ENCODE measurements at regions not wholly inside any gene's neighbourhood (a gene's known extent, or its start where the extent isn't known, plus 50 kb on each side); places are given as distances from the start of the nearest gene placed in this dataset.

DNA sequence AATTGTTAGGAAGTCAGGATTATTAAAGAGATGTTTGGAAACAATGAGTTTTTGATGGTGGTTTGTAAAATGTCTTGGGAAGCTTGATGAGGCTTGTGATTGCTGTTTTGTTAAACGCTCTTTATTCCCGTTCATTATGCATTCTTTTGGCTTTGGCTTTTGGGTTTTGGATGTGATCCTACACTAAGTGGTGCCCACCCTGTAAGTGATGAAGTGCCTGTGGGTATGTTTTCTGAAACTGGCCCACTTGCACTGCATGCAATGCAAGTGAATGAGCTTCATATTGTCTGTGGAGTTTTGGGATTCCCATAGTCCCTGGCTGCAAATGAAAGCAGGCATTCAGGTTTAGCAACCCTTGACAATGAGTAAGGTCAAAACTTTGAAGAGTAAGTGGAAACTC, 1035.5 kb upstream of the WWC1 start:
- H3K4me3 ChIP-seq (ENCODE audit: low read length), result no peak overlapping the region
- TF ChIP-seq ZNF274 (IDR thresholded peaks at IDR 0.05; ENCODE audit: low read depth, low read length), result no peak

DNA sequence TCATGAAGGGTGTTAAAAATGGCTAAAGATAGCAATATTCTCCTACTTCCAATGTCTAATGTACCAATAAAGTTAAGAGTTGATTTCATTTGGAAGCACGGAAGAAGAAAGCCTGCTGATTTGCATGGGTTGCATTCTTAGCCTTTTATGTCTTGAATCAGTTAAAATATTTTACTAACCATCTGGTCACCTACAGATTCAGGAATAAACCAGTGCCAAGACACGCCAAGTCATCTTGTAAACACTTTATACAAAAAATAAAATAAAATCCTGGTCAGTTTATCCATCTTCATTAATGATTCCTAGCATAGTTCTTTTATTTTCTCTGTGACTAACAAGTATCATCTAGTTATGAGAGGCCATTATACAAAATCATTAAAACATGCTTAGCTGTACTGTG, 1031.6 kb upstream of the WWC1 start:
- no peak for TF ChIP-seq ZNF274 (IDR thresholded peaks at IDR 0.05; ENCODE audit: low read depth, low read length)
- H3K4me3 ChIP-seq (ENCODE audit: low read length), result no peak overlapping the region

DNA sequence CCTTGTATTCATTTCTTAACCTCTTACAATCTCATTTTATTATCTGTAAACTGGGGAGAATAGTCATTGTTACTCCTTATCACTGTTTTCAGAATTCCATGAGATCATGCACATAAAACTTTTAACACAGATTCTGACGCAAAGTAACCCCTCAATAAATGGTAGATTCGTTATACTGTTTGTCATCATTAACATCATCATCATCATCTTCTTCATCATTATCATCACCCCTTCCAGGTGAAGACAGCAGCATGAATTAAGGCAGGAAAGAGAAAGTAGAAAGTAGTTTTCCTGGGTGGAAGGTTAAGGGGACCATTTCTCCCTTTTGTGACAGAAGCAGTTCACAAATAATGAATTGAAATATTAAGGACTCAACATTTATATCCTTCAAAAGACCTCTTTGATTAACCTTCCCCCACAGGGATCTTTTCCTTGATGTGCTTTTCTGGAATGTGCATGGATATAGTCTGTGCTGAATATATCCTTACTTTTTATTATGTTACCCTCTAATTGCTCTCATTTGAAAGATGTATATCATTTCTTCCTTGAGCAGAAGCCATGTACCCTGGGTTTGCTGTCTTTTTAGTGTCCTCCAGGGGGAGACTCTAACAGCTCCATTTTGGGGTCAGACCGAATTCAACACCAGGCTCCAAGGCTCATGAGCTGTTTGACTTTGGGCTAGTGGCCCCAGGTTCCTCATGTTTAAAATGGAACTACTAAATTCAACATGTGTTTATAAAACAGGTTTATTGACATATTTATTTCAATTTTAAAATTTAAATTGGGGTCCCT, 1029.9 kb upstream of the WWC1 start:
- TF ChIP-seq ZNF274 (IDR thresholded peaks at IDR 0.05; ENCODE audit: low read depth, low read length), result no peak
- H3K4me3 ChIP-seq (ENCODE audit: low read length), result no peak overlapping the region

DNA sequence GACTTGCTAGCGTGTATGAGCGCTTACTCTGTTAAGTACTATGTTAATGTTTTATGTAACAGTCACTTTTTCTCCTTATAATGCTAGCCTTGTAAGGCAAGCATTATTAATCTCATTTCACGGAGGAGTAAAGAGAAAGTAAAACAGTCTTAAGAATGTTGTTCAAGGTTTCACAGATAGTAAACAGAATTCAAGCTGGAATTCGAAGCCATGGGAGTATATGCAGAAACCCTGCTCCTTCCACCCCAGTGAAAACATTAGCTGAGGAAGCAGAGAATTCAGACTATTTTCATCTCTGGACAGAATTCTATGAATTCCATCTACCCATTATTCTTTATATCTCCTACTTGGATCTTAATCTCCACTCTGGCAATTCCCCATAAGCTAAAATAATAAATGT, 1028.3 kb upstream of the WWC1 start:
- H3K4me3 ChIP-seq (ENCODE audit: low read length), result no peak overlapping the region
- TF ChIP-seq ZNF274 (IDR thresholded peaks at IDR 0.05; ENCODE audit: low read depth, low read length), result no peak

DNA sequence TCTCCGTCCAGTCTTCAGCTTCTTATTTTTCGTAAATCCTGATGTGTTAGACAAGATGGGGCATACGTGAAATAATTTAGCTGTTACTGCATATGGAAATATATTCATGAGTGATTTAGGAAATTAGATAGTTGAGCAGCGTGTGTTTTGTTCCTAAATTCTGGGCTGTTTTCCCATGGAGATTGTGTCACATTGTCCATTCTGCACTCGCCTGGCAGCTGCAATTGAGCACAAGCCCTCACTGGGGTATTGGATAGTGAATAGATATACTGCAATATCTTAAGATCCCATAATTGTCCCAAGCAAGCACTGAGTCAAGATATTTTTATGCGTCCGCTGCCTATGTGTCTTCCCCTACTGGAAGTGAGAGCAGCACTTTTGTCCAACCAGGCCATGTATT, 1027.1 kb upstream of the WWC1 start:
- no peak for TF ChIP-seq ZNF274 (IDR thresholded peaks at IDR 0.05; ENCODE audit: low read depth, low read length)
- H3K4me3 ChIP-seq (ENCODE audit: low read length), result no peak overlapping the region

DNA sequence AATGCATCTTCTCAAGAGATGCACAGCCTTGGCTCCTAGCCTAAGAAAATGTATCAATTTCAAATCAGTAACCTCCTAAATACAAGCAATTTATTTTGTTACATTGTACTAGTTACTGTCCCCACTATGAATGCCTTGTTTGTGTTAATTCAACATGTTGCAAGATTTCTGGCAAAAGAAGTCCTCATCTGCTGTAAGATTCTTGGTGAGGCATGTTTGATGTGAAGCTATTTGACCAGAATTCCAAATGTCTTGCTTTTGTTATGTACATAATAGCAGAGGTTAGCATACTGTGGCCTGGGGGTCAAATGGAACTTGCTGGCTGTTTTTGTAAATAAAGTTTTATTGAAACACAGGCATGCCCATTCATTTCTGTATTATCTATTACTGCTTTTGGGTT, 1023.1 kb upstream of the WWC1 start:
- H3K4me3 ChIP-seq (ENCODE audit: low read length), result no peak overlapping the region
- no peak for TF ChIP-seq ZNF274 (IDR thresholded peaks at IDR 0.05; ENCODE audit: low read depth, low read length)

DNA sequence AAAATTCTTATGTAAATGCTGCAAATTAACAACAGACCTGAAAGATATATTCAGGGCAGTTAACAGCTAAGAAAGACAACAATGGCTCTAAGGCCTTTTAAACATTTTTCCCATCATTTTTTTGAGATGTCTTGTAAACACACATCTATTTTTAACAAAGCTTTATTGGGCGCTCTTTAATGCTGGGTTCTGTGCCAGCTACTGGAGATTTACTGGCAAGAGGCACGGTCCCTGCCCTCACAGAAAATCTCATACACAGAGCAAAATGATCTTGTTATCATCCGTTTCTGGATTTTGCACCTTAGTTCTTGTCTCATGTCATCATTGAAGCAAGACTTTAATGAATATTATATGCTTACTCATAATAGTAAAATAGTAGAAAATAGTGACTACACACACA, 1022.3 kb upstream of the WWC1 start:
- no peak overlapping the region for H3K4me3 ChIP-seq (ENCODE audit: low read length)
- TF ChIP-seq ZNF274 (IDR thresholded peaks at IDR 0.05; ENCODE audit: low read depth, low read length), result no peak

DNA sequence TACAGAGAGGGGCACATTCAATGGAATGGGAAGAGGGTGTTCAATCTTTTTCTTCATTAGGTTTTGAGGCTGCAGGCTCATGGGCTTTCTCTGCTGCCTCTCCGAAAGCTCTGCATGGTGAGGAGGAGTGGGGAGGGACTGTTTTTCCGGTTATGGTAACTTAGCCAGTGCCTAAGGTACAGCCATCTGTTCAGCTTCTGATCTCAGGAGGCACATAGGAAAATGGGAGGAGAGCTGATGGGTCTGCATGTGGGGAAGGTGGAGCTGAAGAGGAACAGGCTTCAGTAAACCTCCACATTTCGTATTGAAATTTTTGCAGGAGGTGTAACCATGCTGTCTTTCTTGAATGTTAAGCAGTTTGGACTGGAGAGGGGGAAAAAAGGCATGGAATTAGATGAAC, 1020.4 kb upstream of the WWC1 start:
- no peak overlapping the region for H3K4me3 ChIP-seq (ENCODE audit: low read length)
- no peak for TF ChIP-seq ZNF274 (IDR thresholded peaks at IDR 0.05; ENCODE audit: low read depth, low read length)

DNA sequence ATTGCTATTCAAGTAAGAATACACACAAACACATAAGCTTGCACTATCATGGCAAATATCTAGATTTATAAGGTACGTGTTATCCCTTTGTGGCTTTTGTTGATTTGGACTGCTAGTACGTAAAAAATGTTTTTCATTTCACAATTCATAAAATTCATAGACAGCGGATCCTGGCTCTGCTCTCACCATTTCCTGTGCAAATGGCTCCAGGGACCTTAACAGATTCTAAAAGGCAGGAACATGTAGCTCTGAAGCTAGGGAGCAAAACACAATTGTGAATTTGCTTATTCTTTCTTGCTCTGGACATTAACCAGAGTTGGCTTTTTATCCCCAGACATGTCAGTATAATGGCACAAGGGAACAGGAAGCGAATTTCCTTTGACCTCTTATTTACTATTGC, 1019.9 kb upstream of the WWC1 start:
- H3K4me3 ChIP-seq (ENCODE audit: low read length), result no peak overlapping the region
- no peak for TF ChIP-seq ZNF274 (IDR thresholded peaks at IDR 0.05; ENCODE audit: low read depth, low read length)

DNA sequence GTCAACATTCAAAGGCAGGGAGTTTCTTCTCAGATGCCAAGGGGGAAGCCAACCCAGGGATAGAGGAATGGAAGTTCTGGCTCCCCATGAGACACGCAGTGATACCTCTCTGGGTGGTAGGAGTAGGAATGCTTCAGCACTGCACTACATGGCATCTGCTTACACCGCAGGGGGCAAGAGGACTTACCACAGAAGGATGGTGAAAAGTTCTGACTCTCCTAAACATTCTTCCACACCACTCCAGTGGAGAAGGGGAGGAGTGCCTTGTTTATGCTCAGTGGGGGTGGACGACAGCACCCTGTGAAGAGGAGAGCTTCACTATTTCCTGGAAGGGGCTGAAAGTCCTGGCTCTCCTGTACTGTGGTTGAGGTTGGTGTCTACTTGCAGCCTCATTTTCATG, 1011.3 kb upstream of the WWC1 start:
- no peak overlapping the region for H3K4me3 ChIP-seq (ENCODE audit: low read length)
- no peak for TF ChIP-seq ZNF274 (IDR thresholded peaks at IDR 0.05; ENCODE audit: low read depth, low read length)

DNA sequence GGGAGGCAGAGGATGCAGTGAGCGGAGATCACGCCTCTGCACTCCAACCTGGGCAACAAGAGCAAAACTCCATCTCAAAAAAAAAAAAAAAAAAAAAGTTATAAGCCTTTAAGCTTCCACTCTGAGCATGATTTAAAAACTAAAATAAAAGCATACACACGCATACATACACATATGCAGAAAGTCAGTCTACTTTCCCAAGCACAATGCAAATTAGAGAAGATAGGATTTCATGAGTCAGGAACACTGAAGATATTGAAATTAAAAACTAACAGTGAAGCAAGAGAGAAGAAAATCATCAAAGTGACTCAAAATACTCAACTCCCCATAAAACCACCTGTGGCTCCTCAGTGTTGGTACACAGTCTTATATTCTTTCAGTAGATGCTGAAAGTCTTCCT, 1009.5 kb upstream of the WWC1 start:
- TF ChIP-seq ZNF274 (IDR thresholded peaks at IDR 0.05; ENCODE audit: low read depth, low read length), result no peak

DNA sequence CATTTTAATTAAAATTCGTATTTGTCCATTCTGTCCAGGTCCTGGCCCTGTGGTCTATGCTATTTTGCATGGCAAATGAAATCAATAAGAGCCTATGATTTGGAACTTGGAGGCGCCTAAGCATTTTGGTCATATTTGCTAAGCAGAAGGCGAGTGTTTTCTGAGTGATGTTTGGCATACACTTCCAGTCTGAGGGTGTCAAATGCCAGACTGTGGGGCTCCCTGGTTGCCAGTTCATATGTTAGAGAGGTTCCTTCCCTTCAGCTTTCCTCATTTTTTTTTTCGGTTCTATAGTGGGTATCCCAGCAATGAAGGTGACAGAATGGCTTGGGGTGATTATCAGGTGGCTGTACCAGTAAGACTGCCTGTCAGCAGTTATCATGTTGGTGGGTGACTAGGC, 1007.8 kb upstream of the WWC1 start:
- no peak for TF ChIP-seq ZNF274 (IDR thresholded peaks at IDR 0.05; ENCODE audit: low read depth, low read length)
- no peak overlapping the region for H3K4me3 ChIP-seq (ENCODE audit: low read length)

More for the DNA sequence above, 1009.5 kb upstream of the WWC1 start:
- no peak overlapping the region for H3K4me3 ChIP-seq (ENCODE audit: low read length)

DNA sequence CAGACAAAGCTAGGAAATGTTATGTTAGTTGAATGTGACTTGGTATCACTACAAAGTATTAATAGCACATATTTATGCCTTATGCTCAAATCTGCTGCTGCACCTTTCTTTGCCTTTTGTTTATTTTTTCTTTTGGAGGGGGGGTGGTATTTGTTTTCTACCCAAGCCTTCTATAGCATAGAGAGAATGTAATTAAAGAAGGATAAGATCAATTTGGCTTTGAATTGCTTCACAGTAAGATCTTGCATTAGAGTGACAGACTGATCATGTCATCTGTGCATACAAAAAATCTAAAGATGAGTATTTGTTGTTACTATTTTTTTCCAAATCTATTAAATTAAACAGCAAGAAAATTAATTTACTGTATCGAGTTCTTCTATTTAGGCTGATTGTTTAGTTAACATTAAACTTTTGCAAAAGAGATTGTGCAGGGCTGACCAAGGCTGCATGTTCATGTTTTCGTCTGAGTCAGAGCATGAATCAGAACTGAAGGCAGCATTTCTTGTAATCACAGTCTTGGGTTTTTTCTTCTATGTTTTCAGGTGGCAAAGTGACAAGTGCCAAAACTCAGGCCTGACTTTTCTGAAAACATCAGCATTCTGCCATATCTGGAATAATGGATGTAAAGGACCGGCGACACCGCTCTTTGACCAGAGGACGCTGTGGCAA, 1007.1 kb upstream of the WWC1 start:
- TF ChIP-seq ZNF274 (IDR thresholded peaks at IDR 0.05; ENCODE audit: low read depth, low read length), result no peak
- H3K4me3 ChIP-seq (ENCODE audit: low read length), result no peak overlapping the region

DNA sequence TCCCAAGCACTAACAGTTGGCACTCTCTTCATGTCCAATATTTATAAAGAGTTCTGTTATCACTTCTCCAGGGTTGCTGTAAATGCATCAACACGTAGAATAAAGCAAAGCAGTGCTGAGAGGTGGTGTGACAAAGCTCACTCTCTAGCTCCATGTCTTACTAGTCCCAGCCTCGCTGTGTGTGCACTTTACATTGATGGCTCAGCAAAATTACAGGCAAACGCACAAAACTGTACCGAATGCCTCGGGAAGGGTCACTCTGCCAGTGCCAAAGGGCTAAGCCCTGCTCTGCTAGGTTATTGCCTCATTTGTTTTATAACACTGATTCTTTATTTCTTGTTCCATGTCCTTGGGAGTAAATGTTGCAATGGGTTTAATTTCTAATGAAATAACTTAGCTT, 1005.9 kb upstream of the WWC1 start:
- TF ChIP-seq ZNF274 (IDR thresholded peaks at IDR 0.05; ENCODE audit: low read depth, low read length), result no peak
- H3K4me3 ChIP-seq (ENCODE audit: low read length), result no peak overlapping the region

DNA sequence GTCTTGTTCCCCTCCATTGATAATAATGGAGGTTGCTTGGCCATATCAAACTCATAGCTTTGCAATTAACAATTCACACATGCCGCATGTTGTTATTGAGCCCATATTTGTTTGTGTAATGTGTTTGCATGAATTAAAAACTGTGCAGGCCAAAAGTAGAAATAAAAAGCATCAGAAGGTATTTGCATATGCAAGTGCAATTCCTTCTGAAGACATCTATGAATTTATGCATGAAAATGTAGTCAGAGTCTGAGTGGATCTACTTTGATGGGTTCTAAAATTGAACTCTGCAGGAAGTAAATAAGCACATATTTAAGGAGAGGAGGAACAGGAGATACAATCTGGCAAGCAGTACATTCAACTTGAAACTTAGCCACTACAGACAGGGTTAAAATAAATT, 1004.6 kb upstream of the WWC1 start:
- no peak overlapping the region for H3K4me3 ChIP-seq (ENCODE audit: low read length)
- no peak for TF ChIP-seq ZNF274 (IDR thresholded peaks at IDR 0.05; ENCODE audit: low read depth, low read length)
